Activated T-helper 17 cell treated with anti-CD3 and anti-CD28 coated beads, Interleukin-2, amount 50 U/mL, for 72 hours (primary cell): ENCODE measurements at regions not wholly inside any gene's neighbourhood (a gene's known extent, or its start where the extent isn't known, plus 50 kb on each side); places are given as distances from the start of the nearest gene placed in this dataset.
"Not testable (repeated sequence)": the region's sequence is repeated elsewhere in the genome, so short reads cannot be mapped to it uniquely, and the experiment has no call there.

Experiments used
- ATAC-seq: fragments of 150-1000 bp; cut with Tn5 transposase; replicated peaks from 2 replicates; pipeline ENCODE4 v1.10.0; 2021; ENCODE audit warnings: mild to moderate bottlenecking, moderate library complexity
- H3K27ac Mint-ChIP-seq: one replicate; pipeline ENCODE4 v1.8.0; 2022; ENCODE audit warnings: mixed read lengths
- H3K27me3 Mint-ChIP-seq: one replicate; pipeline ENCODE4 v1.8.0; 2022; ENCODE audit warnings: mixed read lengths
- H3K36me3 Mint-ChIP-seq: one replicate; pipeline ENCODE4 v1.8.0; 2022; ENCODE audit warnings: low read depth, mild to moderate bottlenecking, mixed read lengths
- H3K4me1 Mint-ChIP-seq: one replicate; pipeline ENCODE4 v1.8.0; 2022; ENCODE audit warnings: mixed read lengths
- H3K4me3 Mint-ChIP-seq: one replicate; pipeline ENCODE4 v1.8.0; 2022; ENCODE audit warnings: mild to moderate bottlenecking, mixed read lengths
- H3K9me3 Mint-ChIP-seq: one replicate; pipeline ENCODE4 v1.8.0; 2022; ENCODE audit warnings: mixed read lengths

DNA sequence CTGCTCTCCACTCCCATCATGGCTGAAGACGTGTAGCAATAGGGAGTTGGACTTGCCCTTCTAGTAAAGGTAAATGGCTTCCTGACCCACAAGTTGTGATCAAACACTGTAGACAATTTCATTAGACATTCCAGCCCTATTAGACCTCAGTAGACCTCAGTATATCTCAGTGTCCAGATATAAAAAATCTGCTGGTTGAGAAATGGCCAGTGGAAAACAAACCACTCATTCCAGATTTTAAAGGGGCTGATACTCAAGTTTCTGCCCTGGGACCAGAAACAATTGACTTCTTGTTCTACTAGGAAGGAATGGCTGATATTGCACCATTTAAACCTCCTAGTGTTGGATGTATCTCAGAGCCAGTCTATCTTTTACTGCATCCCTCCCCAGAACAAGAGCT, 613.2 kb downstream of the PDCD6IP start:
- no peaks in the 10 kb centered on the region for H3K27me3 Mint-ChIP-seq
- H3K4me1 Mint-ChIP-seq, result no peaks in the 10 kb centered on the region
- peaks cover 4% of the 10 kb centered on the region for H3K9me3 Mint-ChIP-seq
- no peak overlapping the region for H3K27ac Mint-ChIP-seq
- ATAC-seq, result no peak
- H3K36me3 Mint-ChIP-seq, result no peaks in the 10 kb centered on the region
- no peak overlapping the region for H3K4me3 Mint-ChIP-seq

DNA sequence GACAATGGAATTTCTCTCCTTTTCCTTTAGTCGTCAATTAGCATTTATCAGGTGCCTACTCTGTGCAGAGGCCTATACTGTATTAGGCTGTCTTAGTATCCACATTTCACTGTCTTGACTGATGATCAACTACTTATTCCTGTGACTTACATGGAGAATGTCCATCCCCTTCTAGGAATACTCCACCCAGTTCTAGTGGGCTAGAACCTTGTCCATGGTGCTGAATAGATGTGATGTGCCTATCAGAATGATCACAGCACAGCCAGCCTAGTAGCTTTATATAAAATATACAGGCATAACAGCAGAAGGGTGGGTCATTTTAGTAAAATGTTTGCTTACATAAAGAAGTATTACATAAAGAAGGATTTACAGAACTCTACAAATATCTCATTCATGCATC, 621.4 kb downstream of the PDCD6IP start:
- Mint-ChIP-seq H3K4me3 (no peak overlapping the region), H3K4me1 (no peaks in the 10 kb centered on the region), H3K9me3 (peaks cover 9% of the 10 kb centered on the region), H3K36me3 (no peaks in the 10 kb centered on the region), H3K27me3 (no peaks in the 10 kb centered on the region), H3K27ac (no peak overlapping the region)
- ATAC-seq, result no peak

DNA sequence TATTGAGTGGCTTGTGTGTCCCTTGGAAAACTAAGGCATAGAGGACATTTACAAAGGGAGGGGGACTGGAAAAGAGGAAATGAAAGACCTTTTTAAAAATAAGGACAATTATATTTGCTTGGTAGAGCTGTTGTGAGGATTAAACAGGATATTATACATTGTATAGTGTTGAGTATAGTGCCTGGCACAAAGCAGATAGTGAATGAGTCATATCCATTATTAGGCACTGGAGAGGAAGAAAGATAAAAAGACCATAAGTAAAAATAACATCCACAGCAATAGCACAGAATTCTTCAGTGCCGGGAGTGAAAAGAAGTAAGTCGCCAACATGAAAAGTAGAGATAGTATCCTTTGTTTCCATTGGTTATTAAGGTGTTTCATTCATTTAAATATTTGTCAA, 623.3 kb downstream of the PDCD6IP start:
- no peak overlapping the region for H3K27ac Mint-ChIP-seq
- no peak for ATAC-seq
- no peaks in the 10 kb centered on the region for H3K36me3 Mint-ChIP-seq
- H3K27me3 Mint-ChIP-seq, result no peaks in the 10 kb centered on the region
- H3K4me1 Mint-ChIP-seq, result no peaks in the 10 kb centered on the region
- H3K9me3 Mint-ChIP-seq, result peaks cover 17% of the 10 kb centered on the region
- H3K4me3 Mint-ChIP-seq, result no peak overlapping the region

DNA sequence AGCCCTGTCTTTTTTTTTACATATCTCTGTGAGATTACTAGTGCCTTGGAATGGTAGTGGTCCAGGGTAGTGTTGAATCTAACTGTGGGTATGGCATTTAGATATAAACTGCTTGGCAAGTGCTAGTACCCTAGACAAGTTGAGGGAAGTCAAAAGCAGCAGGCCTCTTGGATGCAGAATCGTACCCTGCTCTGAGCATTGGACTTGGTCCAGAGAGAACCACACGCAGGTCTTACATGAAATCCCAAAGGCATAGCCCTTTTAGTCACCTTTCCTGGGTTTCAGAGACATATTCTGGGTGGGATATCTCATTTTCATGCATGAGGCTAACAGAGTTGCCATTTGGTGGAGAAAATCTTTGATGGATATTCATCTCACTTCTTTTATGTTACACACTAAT, 641.4 kb downstream of the PDCD6IP start:
- Mint-ChIP-seq H3K9me3 (peaks cover 9% of the 10 kb centered on the region), H3K27me3 (no peaks in the 10 kb centered on the region), H3K4me1 (no peaks in the 10 kb centered on the region), H3K36me3 (no peaks in the 10 kb centered on the region), H3K27ac (no peak overlapping the region), H3K4me3 (no peak overlapping the region)
- ATAC-seq, result no peak

DNA sequence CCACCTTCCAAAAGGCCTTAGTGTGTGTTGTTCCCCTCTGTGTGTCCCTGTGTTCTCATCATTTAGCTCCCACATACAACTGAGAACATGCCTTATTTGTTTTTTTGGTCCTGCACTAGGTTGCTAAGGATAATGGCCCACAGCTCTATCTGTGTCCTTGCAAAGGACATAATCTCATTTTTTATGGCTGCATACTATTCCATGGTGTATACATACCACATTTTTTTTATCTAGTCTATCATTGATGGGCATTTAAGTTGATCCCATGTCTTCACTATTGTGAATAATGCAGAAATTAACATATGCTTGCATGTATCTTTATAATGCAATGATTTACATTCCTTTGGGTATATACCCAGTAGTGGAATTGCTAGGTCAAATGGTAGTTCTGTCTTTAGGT, 645.7 kb downstream of the PDCD6IP start:
- Mint-ChIP-seq H3K9me3 (peaks cover 20% of the 10 kb centered on the region), H3K36me3 (no peaks in the 10 kb centered on the region), H3K4me1 (no peaks in the 10 kb centered on the region), H3K27ac (no peak overlapping the region), H3K27me3 (no peaks in the 10 kb centered on the region), H3K4me3 (no peak overlapping the region)
- no peak for ATAC-seq

DNA sequence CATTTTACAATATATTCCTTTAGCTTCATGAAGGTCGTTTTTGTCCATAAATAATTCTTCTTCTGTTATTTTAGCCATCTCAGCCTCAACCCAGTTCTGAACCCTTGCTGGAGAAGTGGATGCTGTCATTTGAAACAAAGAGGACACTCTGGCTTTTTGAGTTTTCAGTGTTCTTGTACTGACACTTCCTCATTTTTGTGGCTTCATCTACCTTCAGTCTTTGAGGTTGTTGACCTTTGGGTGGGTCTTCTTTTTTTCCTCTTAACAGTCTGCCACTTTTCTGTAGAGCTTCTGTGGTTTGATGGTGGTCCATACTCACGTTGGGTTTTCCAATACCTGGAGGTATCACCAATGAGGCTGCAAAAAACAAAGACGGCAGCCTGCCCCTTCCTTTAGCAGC, 650.9 kb downstream of the PDCD6IP start:
- Mint-ChIP-seq H3K4me3 (no peak overlapping the region), H3K27ac (no peak overlapping the region), H3K36me3 (no peaks in the 10 kb centered on the region), H3K9me3 (peaks cover 16% of the 10 kb centered on the region), H3K27me3 (no peaks in the 10 kb centered on the region), H3K4me1 (no peaks in the 10 kb centered on the region)
- no peak for ATAC-seq

DNA sequence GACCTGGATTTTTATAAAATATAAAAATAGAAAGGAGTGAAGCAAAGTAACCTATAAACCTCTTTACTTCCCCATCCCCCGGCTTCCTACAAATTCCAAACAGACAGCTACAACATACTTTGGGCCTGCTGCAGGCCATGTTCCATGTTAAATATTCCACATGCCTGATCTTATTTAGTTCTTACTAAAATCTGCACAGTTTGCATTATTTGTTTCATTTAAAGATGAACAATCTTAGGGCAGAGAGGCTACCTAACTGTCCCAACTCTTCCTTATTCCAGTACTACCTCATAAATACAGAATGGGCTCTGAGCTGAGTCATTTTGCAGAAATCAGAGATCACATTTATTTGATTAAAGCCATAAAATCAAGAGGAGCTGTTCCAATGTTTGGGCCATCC, 665.0 kb downstream of the PDCD6IP start:
- no peak overlapping the region for H3K4me3 Mint-ChIP-seq
- H3K9me3 Mint-ChIP-seq, result peaks cover 15% of the 10 kb centered on the region
- no peaks in the 10 kb centered on the region for H3K36me3 Mint-ChIP-seq
- H3K27me3 Mint-ChIP-seq, result no peaks in the 10 kb centered on the region
- no peak for ATAC-seq
- H3K4me1 Mint-ChIP-seq, result no peaks in the 10 kb centered on the region
- H3K27ac Mint-ChIP-seq, result no peak overlapping the region

DNA sequence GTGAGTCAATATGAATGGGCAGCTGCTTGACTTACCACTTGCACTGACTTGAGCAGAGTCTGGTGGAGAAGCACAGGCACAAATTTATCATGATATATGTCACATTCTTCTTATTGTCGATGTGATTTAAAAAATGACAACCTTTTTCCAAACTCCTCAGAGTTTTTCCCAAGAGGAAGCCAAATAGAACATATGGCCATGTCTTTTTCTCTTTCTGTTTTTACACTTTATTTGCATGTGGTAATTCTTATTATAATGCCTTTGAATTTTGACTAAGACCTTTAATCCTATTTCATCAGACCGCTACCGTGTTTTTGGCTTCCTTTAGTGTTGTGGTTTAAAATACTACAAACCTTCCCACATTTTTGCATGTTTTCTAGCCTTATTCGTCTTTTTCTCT, 666.2 kb downstream of the PDCD6IP start:
- Mint-ChIP-seq H3K4me1 (no peaks in the 10 kb centered on the region), H3K9me3 (peaks cover 9% of the 10 kb centered on the region), H3K27ac (no peak overlapping the region), H3K27me3 (no peaks in the 10 kb centered on the region), H3K36me3 (no peaks in the 10 kb centered on the region), H3K4me3 (no peak overlapping the region)
- ATAC-seq, result no peak

DNA sequence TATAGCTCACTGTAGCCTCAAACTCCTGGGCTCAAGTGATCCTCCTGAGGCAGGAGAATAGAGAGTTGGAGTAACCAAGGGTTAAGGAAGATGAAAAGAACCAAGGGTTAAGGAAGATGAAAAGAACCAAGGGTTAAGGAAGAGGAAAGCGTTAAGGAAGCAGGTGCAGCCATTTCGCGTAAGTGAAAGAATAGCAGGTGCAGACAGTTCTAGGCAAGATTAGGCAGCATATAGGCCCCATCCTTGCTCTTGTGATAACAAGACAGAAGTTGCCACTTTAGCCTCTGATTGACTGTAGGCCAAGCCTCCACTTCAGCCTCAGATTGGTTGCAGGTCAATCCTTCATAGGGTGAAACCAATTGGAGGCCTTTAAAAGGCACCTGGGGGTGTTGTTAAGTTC, 677.4 kb downstream of the PDCD6IP start:
- Mint-ChIP-seq H3K27me3 (no peaks in the 10 kb centered on the region), H3K4me1 (no peaks in the 10 kb centered on the region)
- no peak for ATAC-seq

DNA sequence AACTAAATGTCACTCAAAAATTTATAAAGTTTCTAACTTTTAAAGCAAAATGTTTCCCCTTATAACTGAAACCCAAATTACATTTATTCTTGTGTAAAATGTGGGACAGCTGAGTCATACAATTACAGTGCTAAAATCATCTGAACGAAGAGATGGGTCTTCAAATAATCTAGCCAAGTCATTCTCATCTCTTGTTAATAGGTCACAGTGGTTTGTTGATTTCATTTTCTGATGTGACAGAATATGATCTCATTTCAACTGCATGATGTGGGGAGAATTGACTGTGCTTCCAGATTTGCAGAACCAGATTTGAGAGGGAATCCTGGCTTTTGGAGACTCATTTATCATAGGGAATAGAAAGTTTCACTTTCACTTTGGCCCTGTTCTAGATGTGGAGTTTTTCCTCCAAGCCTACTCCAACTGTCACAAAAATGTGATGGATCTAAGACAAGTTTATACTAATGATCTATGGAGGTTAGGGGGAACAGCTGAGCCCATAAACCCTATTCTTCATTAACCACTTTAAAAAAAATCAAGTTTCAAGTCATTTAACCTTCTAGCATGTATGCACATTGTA, 685.0 kb downstream of the PDCD6IP start:
- Mint-ChIP-seq H3K4me3 (peak overlapping the region; percentile 34), H3K36me3 (no peaks in the 10 kb centered on the region), H3K9me3 (peaks cover 4% of the 10 kb centered on the region)

More for the DNA sequence above, 677.4 kb downstream of the PDCD6IP start:
- Mint-ChIP-seq H3K9me3 (peaks cover 2% of the 10 kb centered on the region), H3K27ac (no peak overlapping the region), H3K36me3 (no peaks in the 10 kb centered on the region), H3K4me3 (no peak overlapping the region)

DNA sequence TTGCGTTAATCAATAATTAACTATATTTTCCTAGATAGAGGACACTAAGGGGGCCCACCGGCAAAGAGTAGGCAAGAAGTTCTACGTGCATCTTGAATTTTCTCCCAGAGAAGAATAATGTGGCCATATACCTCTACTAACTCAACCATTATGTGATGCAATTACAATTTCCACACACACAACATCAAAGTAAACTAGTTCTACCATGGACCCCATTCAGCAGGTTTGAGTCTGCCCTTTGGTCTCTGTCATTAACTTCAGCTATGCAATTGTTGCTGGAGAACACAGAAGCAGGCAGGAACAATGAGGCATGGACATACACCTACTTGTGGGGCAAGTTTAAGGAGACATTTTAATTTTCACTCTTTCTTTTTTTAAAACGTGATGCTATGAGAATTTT, 705.9 kb downstream of the PDCD6IP start:
- peaks cover 4% of the 10 kb centered on the region for H3K9me3 Mint-ChIP-seq
- H3K27ac Mint-ChIP-seq, result no peak overlapping the region
- ATAC-seq, result no peak
- H3K4me1 Mint-ChIP-seq, result no peaks in the 10 kb centered on the region
- peaks cover 4% of the 10 kb centered on the region for H3K27me3 Mint-ChIP-seq
- no peaks in the 10 kb centered on the region for H3K36me3 Mint-ChIP-seq
- H3K4me3 Mint-ChIP-seq, result no peak overlapping the region

More for the DNA sequence above, 685.0 kb downstream of the PDCD6IP start:
- peak; percentile 35 for ATAC-seq
- peaks cover 10% of the 10 kb centered on the region for H3K4me1 Mint-ChIP-seq
- no peak overlapping the region for H3K27ac Mint-ChIP-seq
- no peaks in the 10 kb centered on the region for H3K27me3 Mint-ChIP-seq

DNA sequence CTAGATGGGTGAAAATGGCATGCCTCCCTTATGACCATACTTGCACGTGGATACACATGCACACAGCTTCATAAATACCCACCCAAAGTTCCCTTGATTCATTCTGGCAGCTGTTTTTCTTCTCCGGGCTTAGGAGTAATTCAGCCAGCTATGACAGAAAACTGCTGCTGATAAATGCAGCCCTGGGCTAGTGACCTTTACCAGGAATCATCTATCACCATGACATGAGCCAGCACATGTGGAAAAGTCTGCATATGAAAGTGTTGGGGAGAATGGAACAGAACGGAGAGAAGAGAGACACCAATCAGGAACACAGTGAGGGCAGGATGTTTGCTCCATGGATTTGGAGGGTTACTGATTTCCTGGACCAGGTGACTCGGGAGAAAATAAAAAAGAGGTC, 706.3 kb downstream of the PDCD6IP start:
- Mint-ChIP-seq H3K27ac (no peak overlapping the region), H3K4me1 (no peaks in the 10 kb centered on the region), H3K27me3 (peaks cover 4% of the 10 kb centered on the region), H3K9me3 (peaks cover 4% of the 10 kb centered on the region), H3K4me3 (no peak overlapping the region), H3K36me3 (no peaks in the 10 kb centered on the region)
- ATAC-seq, result no peak

DNA sequence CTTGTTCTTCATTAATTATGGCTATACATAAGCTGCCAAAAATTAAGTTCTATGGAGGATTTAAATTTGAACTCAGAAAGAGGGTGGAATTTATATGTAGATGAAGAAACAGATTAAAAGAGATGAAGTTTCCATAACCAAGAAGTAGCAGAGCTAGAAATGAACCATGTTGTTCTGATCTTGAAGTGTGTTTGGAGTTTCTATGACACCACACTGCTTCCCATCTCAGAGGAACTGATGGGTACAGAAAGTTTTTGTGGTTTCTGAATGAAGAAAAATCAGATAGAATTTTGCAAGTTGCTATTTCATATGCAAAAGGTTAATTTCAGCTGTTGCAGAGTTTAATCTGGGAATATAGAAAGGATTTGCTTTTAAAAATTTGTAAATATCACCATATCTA, 710.3 kb downstream of the PDCD6IP start:
- H3K27ac Mint-ChIP-seq, result no peak overlapping the region
- H3K36me3 Mint-ChIP-seq, result no peaks in the 10 kb centered on the region
- ATAC-seq, result no peak
- no peaks in the 10 kb centered on the region for H3K4me1 Mint-ChIP-seq
- peaks cover 7% of the 10 kb centered on the region for H3K9me3 Mint-ChIP-seq
- H3K27me3 Mint-ChIP-seq, result peaks cover 4% of the 10 kb centered on the region
- H3K4me3 Mint-ChIP-seq, result no peak overlapping the region

DNA sequence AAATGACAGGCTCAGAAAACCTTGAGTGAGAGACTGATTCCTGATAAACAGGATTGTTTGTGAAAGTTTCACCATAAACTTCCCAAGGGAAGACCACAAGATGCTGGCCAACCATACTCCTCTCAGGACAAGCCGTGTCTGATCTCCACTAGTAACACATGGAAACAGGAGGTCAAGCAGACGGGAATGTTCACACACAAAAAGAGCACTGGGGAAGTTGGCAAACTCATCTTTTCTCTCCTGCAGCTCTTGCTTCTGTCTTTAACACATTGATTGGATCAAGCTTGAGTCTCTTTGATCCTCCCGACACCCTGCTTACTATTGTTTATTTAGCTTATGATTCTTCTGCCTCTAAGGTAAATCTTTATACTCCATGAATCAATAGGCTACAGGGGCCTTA, 713.5 kb downstream of the PDCD6IP start:
- Mint-ChIP-seq H3K27ac (no peak overlapping the region), H3K36me3 (no peaks in the 10 kb centered on the region), H3K4me3 (no peak overlapping the region), H3K4me1 (no peaks in the 10 kb centered on the region), H3K27me3 (peaks cover 4% of the 10 kb centered on the region), H3K9me3 (peaks cover 10% of the 10 kb centered on the region)
- ATAC-seq, result no peak

DNA sequence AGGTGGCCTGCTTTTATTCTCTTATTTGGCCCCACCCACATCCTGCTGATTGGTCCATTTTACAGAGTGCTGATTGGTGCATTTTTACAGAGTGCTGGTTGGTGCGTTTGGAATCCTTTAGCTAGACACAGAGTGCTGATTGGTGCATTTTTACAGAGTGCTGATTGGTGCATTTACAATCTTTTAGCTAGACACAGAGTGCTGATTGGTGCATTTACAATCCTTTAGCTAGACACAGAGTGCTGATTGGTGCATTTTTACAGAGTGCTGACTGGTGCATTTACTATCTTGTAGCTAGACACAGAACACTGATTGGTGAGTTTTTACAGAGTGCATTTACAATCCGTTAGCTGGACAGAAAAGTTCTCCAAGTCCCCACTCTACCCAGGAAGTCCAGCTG, 720.6 kb downstream of the PDCD6IP start:
- H3K27me3 Mint-ChIP-seq, ATAC-seq, H3K27ac Mint-ChIP-seq, H3K4me1 Mint-ChIP-seq, H3K4me3 Mint-ChIP-seq, H3K36me3 Mint-ChIP-seq: not testable (repeated sequence)
- H3K9me3 Mint-ChIP-seq, result peaks cover 17% of the 10 kb centered on the region

DNA sequence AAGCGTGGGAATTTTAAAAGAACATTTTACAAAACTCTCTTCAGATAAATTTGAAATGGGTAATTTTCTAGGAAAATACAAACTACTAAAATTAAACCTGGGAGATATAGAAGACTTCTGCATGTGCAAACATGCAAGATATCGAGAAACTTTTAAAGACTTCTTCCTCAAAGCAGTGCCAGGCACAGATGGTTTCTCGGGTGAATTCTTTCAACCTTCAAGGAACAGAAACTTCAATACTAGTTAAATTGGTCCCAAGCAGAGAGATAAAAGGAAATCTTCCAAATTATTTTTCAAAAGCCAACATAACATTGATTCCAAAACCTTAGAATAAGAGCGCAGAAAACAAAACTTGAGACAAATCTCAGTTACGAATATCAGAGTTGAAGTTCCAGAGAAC, 732.7 kb downstream of the PDCD6IP start:
- H3K27ac Mint-ChIP-seq, result no peak overlapping the region
- no peaks in the 10 kb centered on the region for H3K36me3 Mint-ChIP-seq
- no peak overlapping the region for H3K4me3 Mint-ChIP-seq
- H3K27me3 Mint-ChIP-seq, result no peaks in the 10 kb centered on the region
- ATAC-seq, result no peak
- no peaks in the 10 kb centered on the region for H3K4me1 Mint-ChIP-seq
- H3K9me3 Mint-ChIP-seq, result no peaks in the 10 kb centered on the region
